GM19023 (cell line): ENCODE measurements at regions not wholly inside any gene's neighbourhood (a gene's known extent, or its start where the extent isn't known, plus 50 kb on each side); places are given as distances from the start of the nearest gene placed in this dataset.

Source experiments
- ATAC-seq: cut with Tn5 transposase; IDR thresholded peaks from one replicate; pipeline ENCODE4 v1.9.1; 2021; ENCODE audit warnings: mild to moderate bottlenecking, moderate library complexity; ENCODE audit not compliant: unreplicated experiment

DNA sequence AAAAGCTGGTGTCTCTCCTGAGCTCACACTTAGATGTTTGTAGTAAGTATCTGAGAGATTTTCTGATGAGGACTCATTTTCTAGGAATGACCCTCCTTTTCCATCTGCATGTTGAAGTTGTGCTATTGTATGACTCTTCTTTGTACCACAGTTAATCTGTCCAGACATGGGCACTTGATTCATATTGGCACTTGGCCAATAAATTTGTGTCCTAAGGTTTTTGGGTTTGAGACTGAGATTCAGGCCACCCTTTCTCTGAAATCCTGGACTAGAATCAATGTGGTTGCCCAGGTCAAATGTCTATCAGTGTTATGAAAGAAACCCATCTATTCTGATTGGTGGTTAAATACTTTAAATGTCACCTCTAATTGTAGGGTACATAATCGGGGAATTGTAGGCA is 869.0 kb downstream of the SH3BGRL start:
- ATAC-seq, result no peak

GRCh38 chrX:82081027-82081426 is 879.1 kb downstream of the SH3BGRL start:
- no peak for ATAC-seq

- no peak for ATAC-seq
Measured at GRCh38 chrX:82087699-82088098, 885.8 kb downstream of the SH3BGRL start.

- no peak for ATAC-seq
Measured at GRCh38 chrX:82092307-82092706, 890.4 kb downstream of the SH3BGRL start.

GRCh38 chrX:82125103-82125502 is 923.2 kb downstream of the SH3BGRL start:
- ATAC-seq, result no peak

DNA sequence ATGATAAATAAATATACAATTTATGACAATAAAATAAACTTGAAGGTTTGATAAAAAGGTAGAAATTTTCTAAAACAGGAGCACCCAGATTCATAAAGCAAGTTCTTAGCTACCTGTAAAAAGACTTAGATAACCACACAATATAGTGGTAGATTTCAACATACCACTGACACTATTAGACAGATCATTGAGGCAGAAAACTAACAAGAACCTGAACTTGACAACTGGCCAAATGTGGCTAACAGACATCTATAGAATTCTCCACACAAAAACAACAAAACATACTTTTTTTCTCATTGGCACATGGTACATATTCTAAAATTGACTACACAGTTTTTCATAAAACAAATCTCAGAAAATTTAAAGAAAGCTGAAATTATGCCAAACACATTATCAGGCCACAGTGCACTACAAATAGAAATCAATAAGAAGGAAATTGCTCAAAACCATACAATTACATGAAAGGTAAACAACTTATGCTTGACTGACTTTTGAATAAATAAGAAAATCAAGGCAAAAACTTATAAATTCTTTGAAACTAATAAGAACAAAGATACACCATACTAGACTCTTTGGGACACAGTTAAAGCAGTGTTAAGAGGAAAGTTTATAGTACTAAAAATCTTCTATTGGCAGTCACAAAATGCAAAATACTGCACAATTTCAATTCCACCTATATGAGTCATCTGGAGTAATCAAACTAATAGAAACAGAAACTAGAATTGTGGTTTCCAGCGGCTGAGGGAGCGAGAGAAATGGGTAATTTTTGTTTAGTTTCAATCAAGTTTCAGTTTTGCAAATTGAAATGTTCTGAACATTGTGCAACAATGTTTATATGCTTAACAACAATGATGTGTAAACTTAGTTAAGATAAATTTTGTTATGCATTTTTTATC is 925.6 kb downstream of the SH3BGRL start:
- ATAC-seq, result peak; percentile 58

DNA sequence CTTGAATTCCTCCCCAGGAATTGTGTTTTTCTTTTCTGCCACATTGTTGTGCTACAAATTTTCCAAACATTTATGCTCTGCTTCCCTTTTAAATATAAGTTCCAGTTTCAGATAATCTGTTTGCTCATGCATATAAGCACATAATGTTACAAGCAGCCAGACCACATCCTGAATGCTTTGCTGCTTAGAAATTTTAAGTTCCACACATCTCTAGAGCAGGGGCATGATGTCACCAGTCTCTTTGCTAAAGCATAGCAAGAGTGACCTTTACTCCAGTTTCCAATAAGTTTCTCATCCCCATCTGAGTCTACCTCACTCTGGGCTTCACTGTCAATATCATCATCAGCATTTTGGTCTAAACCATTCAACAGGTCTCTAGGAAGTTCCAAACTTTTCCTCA is 932.5 kb downstream of the SH3BGRL start:
- no peak for ATAC-seq

GRCh38 chrX:82141942-82142341 is 940.0 kb downstream of the SH3BGRL start:
- no peak for ATAC-seq

- ATAC-seq, result no peak
Measured at GRCh38 chrX:82161195-82161594, 959.3 kb downstream of the SH3BGRL start.

DNA sequence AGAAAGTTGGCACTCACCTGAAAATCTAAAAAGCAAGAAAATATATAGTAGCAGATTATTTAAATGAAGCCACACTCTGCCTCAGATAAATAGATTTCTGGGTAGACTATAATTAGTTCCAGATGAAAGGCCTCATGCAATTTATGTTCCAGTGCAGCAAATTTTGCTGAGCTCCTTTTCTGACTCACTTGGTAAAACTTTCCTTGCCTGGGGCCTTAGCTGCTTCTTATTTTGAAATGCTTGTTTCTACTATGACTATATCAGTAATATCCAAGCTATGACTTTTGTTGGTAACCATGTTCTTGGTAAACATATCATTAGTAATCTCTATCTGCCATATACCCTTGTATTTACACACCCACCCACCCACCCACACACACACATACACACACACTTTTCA is 961.8 kb downstream of the SH3BGRL start:
- no peak for ATAC-seq

- no peak for ATAC-seq
Measured at GRCh38 chrX:82196866-82197265, 995.0 kb downstream of the SH3BGRL start.

- no peak for ATAC-seq
Measured at GRCh38 chrX:82208975-82209374, 1007.1 kb downstream of the SH3BGRL start.

DNA sequence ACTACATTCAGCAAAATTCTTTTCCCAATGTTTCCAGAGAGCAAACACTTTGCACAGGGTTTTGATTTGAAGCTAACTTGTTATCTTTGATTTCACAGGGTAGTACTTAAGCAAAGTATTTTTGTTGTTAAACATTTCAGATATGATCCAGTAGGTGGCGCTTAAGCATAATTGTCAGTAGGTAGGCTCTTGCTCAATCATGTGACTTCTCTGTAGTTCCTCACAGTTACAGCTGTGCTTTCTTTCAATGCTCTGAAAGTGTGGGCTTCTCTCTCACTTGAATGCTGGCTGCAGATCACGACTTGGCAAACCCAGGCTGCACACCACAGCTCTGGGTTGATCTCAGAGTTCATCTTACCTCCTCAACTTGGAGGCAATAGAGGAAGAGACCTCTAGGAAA is 1016.5 kb downstream of the SH3BGRL start:
- peak; percentile 83 for ATAC-seq

GRCh38 chrX:82219129-82219528 is 1017.2 kb downstream of the SH3BGRL start:
- ATAC-seq, result no peak

DNA sequence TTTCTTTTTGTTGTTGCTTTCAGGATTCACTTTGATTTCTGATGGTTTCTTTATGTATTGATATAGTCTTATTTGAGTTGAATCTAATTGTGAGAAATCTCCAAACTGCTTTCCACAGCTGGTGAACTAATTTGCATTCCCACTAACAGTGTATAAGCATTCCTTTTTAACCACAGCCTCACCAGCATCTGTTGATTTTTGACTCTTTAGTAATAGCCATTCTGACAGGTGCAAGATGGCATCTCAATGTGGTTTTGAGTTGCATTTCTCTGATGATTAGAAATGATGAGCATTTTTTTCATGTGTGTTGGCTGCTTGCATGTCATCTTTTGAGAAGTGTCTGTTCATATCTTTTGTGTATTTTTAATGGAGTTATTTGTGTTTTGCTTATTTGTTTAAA is 1023.1 kb downstream of the SH3BGRL start:
- no peak for ATAC-seq

DNA sequence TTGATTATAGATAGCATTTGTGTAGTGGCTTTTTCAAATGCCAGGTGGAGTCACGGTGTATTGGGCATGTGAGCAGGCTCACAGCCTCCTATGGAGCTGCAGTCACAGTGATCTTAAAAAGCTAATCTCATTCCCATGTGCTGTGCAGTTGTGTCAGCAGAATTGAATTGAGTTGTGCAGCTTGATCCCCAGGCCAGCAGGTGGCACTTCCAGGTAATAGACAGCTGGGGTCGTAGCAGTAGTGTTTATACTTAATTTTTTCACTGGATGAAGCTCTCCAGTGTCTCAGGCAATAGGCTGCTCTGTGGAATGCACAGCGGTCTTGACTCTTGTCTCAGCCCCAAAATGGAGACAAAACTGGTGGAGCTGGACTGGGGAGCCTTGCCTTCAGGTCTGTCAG is 1028.1 kb downstream of the SH3BGRL start:
- ATAC-seq, result no peak

- no peak for ATAC-seq
Measured at GRCh38 chrX:82232679-82233078, 1030.8 kb downstream of the SH3BGRL start.

DNA sequence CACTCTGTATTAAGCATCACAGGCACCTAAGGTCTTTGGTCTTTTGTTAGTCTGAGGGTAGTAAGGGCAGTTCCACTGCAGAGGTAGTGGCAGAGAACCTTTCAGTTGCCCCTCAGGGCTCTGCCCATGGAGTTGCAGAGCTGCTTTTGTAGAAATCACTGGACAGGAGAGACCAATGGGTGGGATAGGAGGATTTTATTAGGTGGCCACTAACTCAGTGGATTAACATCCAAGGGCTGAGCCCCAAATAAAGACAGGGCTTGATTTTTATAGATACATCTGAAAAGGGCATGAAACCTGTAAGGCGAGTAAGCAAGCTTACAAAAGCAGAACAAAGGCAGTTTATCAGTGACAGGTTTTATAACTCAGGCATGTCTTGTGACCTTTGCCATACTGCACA is 1035.4 kb downstream of the SH3BGRL start:
- no peak for ATAC-seq
